Islet precursor cell (in vitro differentiated cells): ENCODE measurements at regions not wholly inside any gene's neighbourhood (a gene's known extent, or its start where the extent isn't known, plus 50 kb on each side); places are given as distances from the start of the nearest gene placed in this dataset.
"Not testable (repeated sequence)": the region's sequence is repeated elsewhere in the genome, so short reads cannot be mapped to it uniquely, and the experiment has no call there.

Source experiments
- DNase-seq: peaks from one replicate; pipeline ENCODE4 v3.0.0-alpha.2; 2018

DNA sequence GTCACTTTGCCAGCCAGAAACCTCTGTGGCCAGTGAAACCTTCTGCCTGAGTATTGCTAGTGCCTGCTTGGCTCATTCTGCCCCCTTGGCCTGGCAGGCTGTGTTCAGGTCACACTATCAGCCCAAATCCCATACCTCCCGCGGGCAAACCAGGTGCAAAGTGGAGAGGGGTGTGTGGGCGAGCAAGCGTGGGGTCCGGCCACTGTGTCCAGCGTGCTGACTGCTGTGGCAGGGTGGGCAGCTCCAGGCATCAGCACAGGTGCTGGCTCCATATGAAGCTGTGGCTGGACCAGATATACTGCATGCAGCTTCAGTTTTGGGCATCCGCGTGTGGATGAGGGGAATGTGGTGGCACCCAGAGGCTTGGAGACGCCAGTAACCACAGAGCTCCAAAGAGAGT, 576.5 kb upstream of the EDIL3 start:
- peak; percentile 42 for DNase-seq

DNA sequence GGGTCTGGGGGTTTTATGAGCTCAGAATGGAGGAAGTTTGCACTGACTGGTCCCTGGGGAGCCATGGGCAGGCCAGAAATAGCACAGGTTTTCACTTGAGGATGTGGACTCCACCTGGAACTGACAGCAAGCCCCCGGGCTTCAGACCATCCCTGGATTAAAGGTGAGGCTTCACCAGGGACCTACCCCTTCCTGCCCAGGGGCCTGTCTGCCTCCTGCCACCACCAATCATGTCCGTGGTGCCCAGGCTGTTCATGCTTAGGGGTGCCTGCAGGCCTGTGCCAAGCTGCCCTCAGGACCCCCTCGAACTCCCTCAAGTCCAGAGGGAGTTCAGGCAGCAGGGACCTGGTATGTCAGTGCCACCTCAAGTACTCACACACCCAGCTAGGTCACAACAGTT, 577.2 kb upstream of the EDIL3 start:
- DNase-seq: no peak

DNA sequence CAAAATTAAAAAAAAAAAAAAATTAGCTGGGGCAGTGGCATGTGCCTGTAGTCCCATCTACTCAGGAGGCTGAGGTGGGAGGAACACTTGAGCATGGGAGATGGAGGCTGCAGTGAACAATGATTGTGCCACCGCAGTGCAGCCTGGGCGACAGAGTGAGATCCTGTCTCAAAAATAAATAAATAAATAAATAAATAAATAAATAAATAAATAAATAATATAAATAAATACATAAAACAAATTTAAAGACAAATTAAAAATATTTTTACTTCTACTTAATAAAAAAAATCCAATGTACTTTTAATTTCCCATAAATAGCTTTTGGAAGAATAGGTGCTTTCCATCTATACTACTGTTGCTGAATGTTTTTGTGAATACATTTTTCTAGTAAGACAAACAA, 598.4 kb upstream of the EDIL3 start:
- DNase-seq: no peak

GRCh38 chr5:84985148-84985547, 600.5 kb upstream of the EDIL3 start:
- DNase-seq: no peak

DNA sequence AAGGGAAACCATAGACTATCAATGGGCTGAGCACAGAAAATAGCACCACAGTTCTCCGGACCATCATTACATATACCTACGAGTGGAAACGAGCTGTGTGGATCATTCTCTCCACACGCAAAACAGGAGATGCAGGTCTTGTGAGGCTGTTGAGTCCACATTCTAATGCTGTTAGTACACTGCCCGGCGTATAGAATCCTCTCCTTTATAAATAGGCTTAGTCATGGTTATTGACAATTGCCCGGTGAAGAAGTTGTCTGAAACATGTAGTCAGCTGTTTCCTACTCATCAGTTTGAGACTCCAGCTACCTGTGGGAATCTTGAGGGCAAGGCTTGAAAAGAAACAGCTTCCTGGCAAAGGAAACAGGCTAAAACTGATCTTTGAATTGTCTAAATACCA, 602.0 kb upstream of the EDIL3 start:
- no peak for DNase-seq

DNA sequence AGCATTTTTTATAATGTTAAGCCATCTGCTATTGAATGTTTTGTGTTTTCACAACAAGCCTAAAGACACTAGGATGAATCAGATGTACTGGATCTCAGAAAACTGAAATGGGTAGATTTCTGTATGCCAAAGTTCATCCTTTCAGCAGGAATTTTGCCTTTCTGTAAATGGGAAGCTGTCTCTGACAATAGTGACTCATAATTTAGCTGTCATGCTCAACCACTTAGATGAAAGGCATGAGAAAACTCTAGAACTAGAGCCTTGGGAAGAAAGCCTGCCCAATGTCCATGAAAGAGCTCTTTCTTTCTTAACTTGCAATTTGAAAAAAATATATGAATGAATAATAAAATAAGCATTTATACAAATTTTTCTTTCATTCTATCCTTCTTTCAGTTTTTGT, 616.0 kb upstream of the EDIL3 start:
- no peak for DNase-seq

DNA sequence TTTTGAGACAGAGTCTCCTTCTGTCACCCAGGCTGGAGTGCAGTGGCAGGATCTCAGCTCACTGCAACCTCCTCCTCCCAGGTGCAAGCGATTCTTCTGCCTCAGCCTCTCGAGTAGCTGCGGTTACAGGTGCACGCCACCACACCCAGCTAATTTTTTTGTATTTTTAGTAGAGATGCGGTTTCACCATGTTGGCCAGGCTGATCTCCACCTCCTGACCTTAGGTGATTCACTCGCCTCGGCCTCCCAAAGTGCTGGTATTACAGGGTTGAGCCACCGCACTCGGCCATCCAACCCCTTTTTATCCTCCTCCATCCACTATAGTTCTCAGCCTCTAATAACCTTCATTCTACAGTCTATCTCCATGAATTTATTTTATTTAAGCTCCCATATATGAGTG, 617.3 kb upstream of the EDIL3 start:
- DNase-seq: not testable (repeated sequence)

DNA sequence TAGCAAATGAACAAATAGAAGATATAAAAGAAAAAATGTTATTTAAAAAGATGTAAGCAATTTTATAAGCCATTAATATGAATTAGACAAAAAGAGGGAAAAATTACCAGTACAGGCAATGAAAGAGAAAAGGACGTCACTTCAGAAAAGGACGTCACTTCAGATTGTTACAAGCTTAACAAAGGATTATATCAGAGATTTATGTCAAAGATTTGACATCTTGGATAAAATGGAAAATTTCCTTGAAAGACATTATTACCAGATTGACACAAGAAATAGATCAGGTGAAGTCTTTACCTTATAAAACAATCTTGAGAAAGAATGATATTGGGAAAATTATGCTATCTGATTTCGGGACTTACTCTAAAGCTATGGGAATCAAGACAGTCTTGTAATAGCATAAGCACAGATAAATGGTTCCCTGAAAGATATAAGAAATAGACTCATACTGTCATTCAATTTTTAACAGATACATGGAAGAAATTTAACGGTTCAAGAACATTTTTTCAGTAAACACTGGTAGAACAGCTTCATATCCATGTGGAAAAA, 625.4 kb upstream of the EDIL3 start:
- no peak for DNase-seq

DNA sequence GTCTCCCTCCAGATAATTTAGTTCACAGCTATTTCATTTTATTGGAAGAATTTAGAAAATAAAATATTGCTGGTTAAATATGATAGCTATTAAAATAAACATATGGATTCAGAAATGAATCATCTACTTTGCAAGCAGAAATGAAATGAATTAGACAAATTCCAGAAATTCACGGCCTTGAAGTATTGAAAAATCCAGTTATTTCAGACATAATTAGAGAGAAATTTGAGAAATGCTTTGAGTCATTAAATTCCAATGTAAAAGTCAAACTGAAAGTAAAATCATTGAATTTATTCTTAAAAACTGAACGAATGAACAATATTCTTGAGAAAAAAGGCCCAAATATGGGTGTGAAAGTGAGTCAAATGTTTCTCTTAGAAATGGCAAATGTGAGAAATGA, 632.6 kb upstream of the EDIL3 start:
- no peak for DNase-seq

DNA sequence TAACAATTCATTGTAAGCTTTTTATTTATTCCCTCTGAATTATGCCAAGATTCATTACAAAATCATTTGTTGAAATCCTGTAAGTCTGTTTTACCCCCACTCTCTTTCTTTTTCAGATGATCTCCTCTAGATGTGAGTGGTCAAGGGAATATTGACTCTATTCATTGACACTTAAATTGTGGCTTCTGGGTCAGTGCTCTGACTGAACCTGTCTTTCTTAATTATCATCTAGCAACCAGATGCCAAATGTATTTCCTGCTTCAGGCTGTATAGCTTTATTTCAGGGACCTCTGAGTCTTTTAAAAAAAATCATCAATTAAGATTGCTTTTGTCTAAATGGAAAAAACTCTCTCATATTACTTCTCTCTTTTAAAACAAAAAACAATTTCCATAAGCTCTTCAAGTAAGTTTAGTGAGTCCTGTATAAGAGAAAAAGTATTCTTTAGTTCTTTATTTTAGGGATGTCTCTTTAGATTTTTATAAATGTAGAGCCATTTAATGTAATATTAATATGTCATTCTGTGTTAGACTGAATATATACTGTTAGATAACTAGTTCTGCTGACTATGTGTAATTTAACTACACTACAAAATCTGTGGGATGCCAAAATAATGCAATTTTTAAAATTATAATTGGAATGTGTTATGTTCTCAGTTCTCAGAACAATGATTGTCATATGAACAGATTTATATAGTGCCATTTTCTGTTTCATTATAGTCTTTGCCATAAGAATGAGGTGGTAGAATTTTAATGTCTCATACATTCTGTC, 645.8 kb upstream of the EDIL3 start:
- DNase-seq: no peak

GRCh38 chr5:85049020-85049419, 664.3 kb upstream of the EDIL3 start:
- peak; percentile 75 for DNase-seq

GRCh38 chr5:85052826-85053225, 668.1 kb upstream of the EDIL3 start:
- no peak for DNase-seq

DNA sequence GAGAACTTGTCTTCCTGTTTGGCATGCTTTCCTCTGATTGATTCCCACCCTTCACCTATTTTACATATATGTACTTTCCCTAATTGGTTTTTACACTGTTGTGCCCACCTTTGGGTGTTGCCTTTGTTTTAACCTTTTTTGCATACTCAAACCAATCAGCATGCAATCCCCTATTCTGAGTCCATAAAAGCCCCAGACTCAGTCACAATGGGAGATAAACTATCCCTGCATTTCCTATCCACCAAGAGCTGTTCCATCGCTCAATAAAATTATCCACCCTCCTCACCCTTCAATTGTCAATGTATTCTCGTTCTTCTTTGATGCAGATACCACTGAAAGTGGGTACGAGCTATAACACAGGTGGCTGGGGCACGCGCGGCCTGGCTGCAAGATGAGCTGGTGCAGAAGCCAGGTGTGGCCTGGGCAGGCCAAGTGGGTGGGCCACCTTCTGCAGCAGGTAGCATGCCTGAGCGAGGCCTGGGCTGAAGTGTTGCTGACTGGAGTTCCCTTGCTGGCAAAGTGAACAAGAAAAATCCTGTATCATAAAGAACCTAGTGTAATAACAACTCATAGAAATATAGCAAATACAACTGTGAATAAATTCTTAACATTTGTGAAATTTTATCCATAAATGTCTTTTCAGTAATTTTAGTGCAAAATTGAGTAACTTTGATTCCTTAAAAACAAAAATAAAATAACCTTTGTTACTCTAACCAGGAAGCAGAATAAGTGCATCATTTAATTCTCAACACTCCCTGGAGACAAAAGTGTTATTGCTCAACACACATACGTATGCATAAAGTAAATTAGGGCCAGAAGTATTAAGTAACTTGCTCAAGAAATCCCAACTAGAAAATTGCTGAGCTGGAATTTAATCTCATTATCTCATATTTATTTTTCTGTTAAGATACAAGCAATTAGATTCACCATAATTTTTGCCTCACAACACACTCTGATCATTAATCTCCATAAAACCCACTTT, 685.3 kb upstream of the EDIL3 start:
- no peak for DNase-seq

GRCh38 chr5:85077581-85077980, 692.9 kb upstream of the EDIL3 start:
- no peak for DNase-seq

- DNase-seq: no peak
These were observed 711.7 kb upstream of the EDIL3 start for GRCh38 chr5:85096421-85096820.

- DNase-seq: no peak
These were observed 723.8 kb upstream of the EDIL3 start for GRCh38 chr5:85108471-85108870.

DNA sequence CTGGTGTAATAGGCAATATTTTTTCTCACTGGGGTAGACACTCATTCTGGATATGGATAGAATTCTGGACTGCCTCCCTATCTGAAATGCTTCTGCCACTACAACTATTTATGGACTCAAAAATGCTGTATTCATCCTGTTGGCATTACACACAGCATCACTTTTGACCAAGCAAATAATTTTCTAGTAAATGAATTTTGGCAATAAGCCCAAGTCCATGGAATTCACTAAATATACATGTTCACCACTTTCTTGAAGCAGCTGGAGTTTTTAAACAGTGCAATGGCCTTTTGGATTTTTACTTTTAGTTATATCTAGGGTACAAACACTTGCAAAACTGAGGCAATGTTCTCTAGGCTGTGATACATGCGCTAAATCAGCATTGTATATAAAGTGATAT, 724.9 kb upstream of the EDIL3 start:
- DNase-seq: no peak

DNA sequence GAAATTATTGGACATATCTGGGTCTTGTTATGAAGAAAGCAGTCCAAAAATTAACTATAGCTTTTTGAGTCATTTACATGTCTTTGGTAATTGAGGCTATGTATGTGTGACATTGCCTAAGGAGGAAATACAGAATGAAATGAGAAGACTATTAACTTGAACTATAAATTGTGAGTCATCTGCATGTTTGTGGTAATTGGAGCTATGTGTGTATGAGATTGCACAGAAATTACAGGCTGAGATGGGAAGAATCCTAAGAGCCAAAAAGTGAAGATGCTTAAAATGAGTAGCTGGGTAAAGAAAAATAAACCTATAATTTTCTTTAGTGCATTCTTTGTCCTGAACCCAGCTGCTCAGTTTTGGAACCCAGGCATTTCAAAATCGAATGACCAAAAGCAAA, 747.6 kb upstream of the EDIL3 start:
- no peak for DNase-seq

GRCh38 chr5:85140471-85140870, 755.8 kb upstream of the EDIL3 start:
- no peak for DNase-seq

DNA sequence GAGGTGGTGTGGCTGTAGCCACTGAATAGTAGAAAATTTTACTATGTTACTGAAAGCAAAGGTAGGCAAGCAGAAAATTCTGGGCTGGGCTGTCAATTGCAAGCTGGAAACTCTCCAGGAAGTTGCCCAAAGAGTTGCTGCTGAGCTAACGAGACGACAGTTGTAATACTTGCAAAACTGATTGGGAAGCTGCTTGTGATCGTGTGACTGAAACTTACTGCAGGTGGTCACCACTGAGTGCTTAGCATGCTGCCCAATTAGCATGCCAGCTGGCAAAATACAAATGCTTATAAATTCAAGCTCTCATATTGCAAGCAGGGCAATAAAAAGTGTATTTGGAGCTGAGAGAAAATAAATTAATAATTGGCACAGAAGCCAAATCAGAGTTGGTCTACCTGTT, 758.5 kb upstream of the EDIL3 start:
- no peak for DNase-seq

GRCh38 chr5:85148701-85149100, 764.0 kb upstream of the EDIL3 start:
- no peak for DNase-seq

DNA sequence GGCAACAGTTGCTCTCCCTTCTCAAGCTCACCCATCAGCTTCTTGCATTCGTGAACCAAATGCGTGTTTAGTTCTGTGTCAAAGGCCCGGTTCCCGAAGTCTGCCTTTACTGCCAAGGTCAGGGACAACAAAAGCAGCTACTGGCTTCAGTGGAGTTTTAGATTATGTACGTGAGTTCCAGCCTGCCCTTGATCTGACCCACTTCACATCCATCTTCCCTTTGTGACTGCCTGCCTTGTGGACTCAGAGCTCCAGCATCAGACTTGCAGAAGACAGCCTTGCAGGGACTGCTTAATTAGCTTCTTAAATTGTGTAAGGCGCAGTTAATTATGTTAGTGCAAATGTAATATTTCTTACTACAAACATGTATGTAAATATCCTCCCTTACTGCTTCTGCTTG, 774.7 kb upstream of the EDIL3 start:
- DNase-seq: no peak

GRCh38 chr5:85168474-85168873, 783.8 kb upstream of the EDIL3 start:
- DNase-seq: no peak

DNA sequence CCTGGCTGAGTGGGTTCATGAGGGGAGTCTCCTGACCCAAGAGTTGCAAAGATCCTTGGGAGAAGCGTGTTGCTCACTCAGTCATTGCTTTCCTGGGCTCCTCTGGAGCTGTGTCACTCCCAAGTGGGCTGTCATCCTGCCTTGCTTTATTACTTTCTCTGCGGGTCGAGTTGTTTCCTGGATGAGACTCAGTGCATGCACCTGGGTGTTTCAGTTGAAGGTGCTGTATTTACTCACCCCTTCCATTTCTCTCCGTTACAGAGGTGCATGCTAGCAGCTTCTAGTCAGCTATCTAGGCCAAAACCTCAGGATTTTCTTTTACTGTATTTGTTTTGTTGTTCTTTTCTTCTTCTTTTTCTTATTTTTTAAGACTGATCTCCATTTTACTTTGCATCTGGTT, 785.5 kb upstream of the EDIL3 start:
- no peak for DNase-seq
